Transverse colon (tissue), 4 donors: ENCODE measurements at regions not wholly inside any gene's neighbourhood (a gene's known extent, or its start where the extent isn't known, plus 50 kb on each side); places are given as distances from the start of the nearest gene placed in this dataset.

Source experiments
- DNase-seq: peaks from one replicate; pipeline ENCODE4 v3.0.0-alpha.2; 2019
- H3K27ac ChIP-seq, 4 donors: fragments of 200-600 bp; sonication (generic); 2 replicates each; pipeline ENCODE4 v1.5.1; 2016 to 2018; ENCODE audit warnings: inconsistent platforms in 4 of 4
- H3K27me3 ChIP-seq: fragments of 200-600 bp; sonication (generic); 2 replicates; pipeline ENCODE4 v1.5.1; 2017; ENCODE audit warnings: inconsistent platforms
- H3K36me3 ChIP-seq, 4 donors: fragments of 200-600 bp; sonication (generic); 2 replicates each; pipeline ENCODE4 v1.5.1; 2017 to 2019; ENCODE audit warnings: inconsistent platforms in 4 of 4
- H3K4me1 ChIP-seq, 4 donors: fragments of 200-600 bp; sonication (generic); 2 replicates each; pipeline ENCODE4 v1.5.1; 2017 to 2020; ENCODE audit warnings: inconsistent platforms in 4 of 4
- H3K4me3 ChIP-seq, 4 donors: fragments of 200-600 bp; sonication (generic); 1 replicate in 1 of 4; 2 replicates in 3 of 4; pipeline versions ENCODE4 v1.5.1 to v1.6.1; 2017 to 2019; ENCODE audit warnings: inconsistent platforms in 4 of 4
- H3K9me3 ChIP-seq, 2 donors: fragments of 200-600 bp; sonication (generic); 2 replicates each; pipeline ENCODE4 v1.5.1; 2017 to 2019; ENCODE audit warnings: inconsistent platforms in 2 of 2
- EP300 ChIP-seq: sonication (generic); formaldehyde crosslinking; IDR thresholded peaks from one replicate; pipeline ENCODE4 v1.6.1; 2017; ENCODE audit warnings: antibody characterized with exemption, low read depth
- POLR2A ChIP-seq: fragments of 450-650 bp; IDR thresholded peaks from one replicate; pipeline ENCODE4 v1.6.1; 2016; ENCODE audit warnings: antibody characterized with exemption, mild to moderate bottlenecking, moderate library complexity
- POLR2AphosphoS5 ChIP-seq, 3 donors: sonication (generic); formaldehyde crosslinking; IDR thresholded peaks; one replicate each; pipeline ENCODE4 v1.6.1; 2016; ENCODE audit warnings: antibody characterized with exemption in 3 of 3
- WGBS, 2 donors: methylation state at CpG; one replicate each; pipeline ENCODE4 v1.1.5; 2018; ENCODE audit warnings: low coverage in 1 of 2; 5-methylcytosine and 5-hydroxymethylcytosine counted together
- in situ Hi-C, 4 donors: fragments of 200-750 bp; cut with MboI; loops; one replicate each; pipeline versions ENCODE4 v1.15.0 to v1.15.1; 2017; ENCODE audit warnings: low sequenced_read_pairs in 3 of 4, low pct_ligation_motif_present in 1 of 4, low pct_unique_long_range_greater_than_20kb in 1 of 4
- intact Hi-C: fragments of 100-400 bp; cut with DNase I; formaldehyde crosslinking; loops from one replicate; pipeline ENCODE4 v1.15.1; 2023; ENCODE audit warnings: low total_unique reads
- TF ChIP-seq, protein P1 (sequence below), 5 experiments: fragments of 200-600 bp in 3 of 5; fragments of 450-650 bp in 2 of 5; sonication (generic) in 3 of 5; IDR thresholded peaks; 1 replicate in 2 of 5; 2 replicates in 3 of 5; pipeline ENCODE4 v1.5.1; 2016 to 2017; ENCODE audit warnings: antibody characterized with exemption in 5 of 5, inconsistent platforms in 3 of 5, mild to moderate bottlenecking in 2 of 5, moderate library complexity in 1 of 5

DNA sequence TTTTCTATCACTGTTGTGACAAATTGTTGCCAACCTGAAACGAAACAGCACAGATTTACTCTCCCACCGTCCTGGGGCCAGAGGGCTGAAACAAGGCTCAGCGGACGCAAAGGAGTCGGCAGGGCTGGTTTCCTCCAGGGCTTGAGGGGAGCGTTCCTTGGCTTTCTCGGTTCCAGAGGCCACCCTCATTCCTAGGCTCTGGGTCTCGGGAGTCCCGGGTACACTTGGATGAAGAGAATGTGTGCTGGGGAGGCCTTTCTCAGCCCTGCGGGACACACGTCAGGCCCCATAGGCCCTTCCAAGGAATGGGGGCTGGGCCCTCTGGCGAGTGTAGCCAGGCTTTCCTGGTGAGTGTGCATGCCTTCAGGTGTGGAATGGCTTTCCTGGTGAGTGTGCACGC lies 287.3 kb upstream of the HS6ST1 start:
- in situ Hi-C loops (no loop called here), intact Hi-C loops (no loop called here)
- Histone ChIP-seq H3K4me1 (no peaks in the 10 kb centered on the region), H3K4me3 (no peak overlapping the region), H3K27me3 (no peaks in the 10 kb centered on the region), H3K27ac (no peak overlapping the region), H3K36me3 (no peaks in the 10 kb centered on the region), H3K9me3 (no peaks in the 10 kb centered on the region)
- WGBS, 2 donors = 40 to 87% methylated on average over 1 to 13 of the region's 13 CpGs
- no peak for TF ChIP-seq POLR2A
- TF ChIP-seq, protein P1, sequence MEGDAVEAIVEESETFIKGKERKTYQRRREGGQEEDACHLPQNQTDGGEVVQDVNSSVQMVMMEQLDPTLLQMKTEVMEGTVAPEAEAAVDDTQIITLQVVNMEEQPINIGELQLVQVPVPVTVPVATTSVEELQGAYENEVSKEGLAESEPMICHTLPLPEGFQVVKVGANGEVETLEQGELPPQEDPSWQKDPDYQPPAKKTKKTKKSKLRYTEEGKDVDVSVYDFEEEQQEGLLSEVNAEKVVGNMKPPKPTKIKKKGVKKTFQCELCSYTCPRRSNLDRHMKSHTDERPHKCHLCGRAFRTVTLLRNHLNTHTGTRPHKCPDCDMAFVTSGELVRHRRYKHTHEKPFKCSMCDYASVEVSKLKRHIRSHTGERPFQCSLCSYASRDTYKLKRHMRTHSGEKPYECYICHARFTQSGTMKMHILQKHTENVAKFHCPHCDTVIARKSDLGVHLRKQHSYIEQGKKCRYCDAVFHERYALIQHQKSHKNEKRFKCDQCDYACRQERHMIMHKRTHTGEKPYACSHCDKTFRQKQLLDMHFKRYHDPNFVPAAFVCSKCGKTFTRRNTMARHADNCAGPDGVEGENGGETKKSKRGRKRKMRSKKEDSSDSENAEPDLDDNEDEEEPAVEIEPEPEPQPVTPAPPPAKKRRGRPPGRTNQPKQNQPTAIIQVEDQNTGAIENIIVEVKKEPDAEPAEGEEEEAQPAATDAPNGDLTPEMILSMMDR (IDR thresholded peaks at IDR 0.05) = no peak
- TF ChIP-seq EP300 = no peak
- no peak for TF ChIP-seq POLR2AphosphoS5 (IDR thresholded peaks at IDR 0.05)
- no peak for DNase-seq

DNA sequence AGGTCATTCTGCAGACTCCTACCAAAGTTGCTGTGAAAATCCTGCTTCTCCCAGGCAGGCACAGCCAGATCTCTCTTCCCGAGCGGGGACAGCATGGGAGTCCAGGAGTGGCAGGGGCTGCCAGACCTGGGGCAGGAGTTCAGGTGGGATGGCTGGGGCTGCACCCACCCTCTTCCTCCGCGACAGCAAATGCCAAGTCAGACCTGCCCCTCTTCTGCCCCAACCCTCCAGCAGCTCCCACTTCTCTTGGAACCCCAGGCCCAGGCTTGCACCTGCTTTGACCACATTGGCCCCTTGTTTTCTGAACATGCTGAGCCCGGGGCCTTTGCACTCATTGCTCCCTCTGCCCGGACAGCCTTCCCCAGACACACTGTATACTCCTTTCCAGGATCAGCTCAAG lies 288.2 kb upstream of the HS6ST1 start:
- WGBS, 2 donors = 97 to 100% methylated on average over 1 to 6 of the region's 6 CpGs
- in situ Hi-C loops (no loop called here), intact Hi-C loops (no loop called here)
- H3K4me1 ChIP-seq = no peaks in the 10 kb centered on the region
- no peaks in the 10 kb centered on the region for H3K27me3 ChIP-seq
- H3K4me3 ChIP-seq = no peak overlapping the region
- no peaks in the 10 kb centered on the region for H3K36me3 ChIP-seq
- H3K27ac ChIP-seq = no peak overlapping the region
- no peak for DNase-seq
- no peaks in the 10 kb centered on the region for H3K9me3 ChIP-seq
- TF ChIP-seq, protein P1 (IDR thresholded peaks at IDR 0.05) = no peak
- TF ChIP-seq POLR2A (no peak), EP300 (no peak), POLR2AphosphoS5 (IDR thresholded peaks at IDR 0.05) (no peak)

- 79% methylated on average over 9 of the region's 9 CpGs; no CpG with 5 or more reads in 1 of the 2 donors for WGBS, 2 donors
- H3K4me3 ChIP-seq = no peak overlapping the region
- no peak overlapping the region for H3K27ac ChIP-seq
- no peaks in the 10 kb centered on the region for H3K36me3 ChIP-seq
- intact Hi-C loops = no loop called here
- H3K27me3 ChIP-seq = no peaks in the 10 kb centered on the region
- H3K9me3 ChIP-seq = no peaks in the 10 kb centered on the region
- DNase-seq = no peak
- in situ Hi-C loops = no loop called here
- no peak for TF ChIP-seq EP300
- TF ChIP-seq, protein P1 (IDR thresholded peaks at IDR 0.05) = no peak
- no peak for TF ChIP-seq POLR2AphosphoS5 (IDR thresholded peaks at IDR 0.05)
- TF ChIP-seq POLR2A = no peak
- H3K4me1 ChIP-seq = no peaks in the 10 kb centered on the region
Observed at GRCh38 chr2:128607440-128607839, 288.8 kb upstream of the HS6ST1 start.

DNA sequence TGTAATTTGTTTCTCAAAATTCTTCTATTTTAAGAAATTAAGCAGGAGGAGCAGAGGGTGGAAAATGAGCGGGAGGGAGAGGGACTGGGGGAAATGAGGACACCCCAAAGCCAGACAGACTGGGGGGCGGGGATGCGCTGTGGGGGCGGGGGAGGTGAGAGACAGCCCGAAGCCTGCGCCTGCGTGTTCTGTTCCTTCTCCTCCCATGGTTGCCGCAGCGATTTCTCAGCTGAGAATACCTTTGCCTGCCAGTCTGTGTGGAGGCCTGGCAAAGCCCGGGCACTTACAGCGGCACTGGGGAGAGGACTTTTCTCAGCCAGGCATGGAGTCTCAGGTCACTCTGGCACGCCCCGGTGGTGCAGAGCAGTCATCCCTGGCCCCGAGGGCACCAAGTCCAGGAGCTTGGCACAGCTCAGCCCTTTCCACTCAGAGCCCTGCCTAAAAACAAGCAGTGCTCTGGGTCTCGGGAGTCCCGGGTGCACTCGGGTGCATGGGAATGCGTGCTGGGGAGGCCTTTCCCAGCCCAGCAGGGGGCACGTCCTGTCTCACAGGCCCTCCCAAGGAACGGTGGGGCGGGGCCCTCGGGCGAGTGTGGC lies 289.3 kb upstream of the HS6ST1 start:
- Histone ChIP-seq H3K27me3 (no peaks in the 10 kb centered on the region), H3K27ac (no peak overlapping the region), H3K4me1 (no peaks in the 10 kb centered on the region), H3K4me3 (no peak overlapping the region), H3K36me3 (no peaks in the 10 kb centered on the region), H3K9me3 (no peaks in the 10 kb centered on the region)
- in situ Hi-C loops = no loop called here
- intact Hi-C loops = no loop called here
- WGBS, 2 donors = 66% methylated on average over 23 of the region's 23 CpGs; no CpG with 5 or more reads in 1 of the 2 donors
- no peak for DNase-seq
- TF ChIP-seq POLR2AphosphoS5 (IDR thresholded peaks at IDR 0.05) (no peak), POLR2A (no peak), EP300 (no peak)
- TF ChIP-seq, protein P1 (IDR thresholded peaks at IDR 0.05) = no peak
